ENCODE measurements at regions not wholly inside any gene's neighbourhood (a gene's known extent, or its start where the extent isn't known, plus 50 kb on each side); places are given as distances from the start of the nearest gene placed in this dataset.
"Not testable (repeated sequence)": the region's sequence is repeated elsewhere in the genome, so short reads cannot be mapped to it uniquely, and the experiment has no call there.

- DNase-seq: no peak
Measured at GRCh38 chr17:74128456-74129211, 74.8 kb upstream of the RPL38 start.

GRCh38 chr17:74129800-74130199 lies 73.7 kb upstream of the RPL38 start:
- not testable (repeated sequence) for DNase-seq

GRCh38 chr17:74130276-74130675 lies 73.2 kb upstream of the RPL38 start:
- DNase-seq: no peak

- DNase-seq: no peak
Measured at GRCh38 chr17:74130841-74131240, 72.6 kb upstream of the RPL38 start.

- DNase-seq: no peak
Measured at GRCh38 chr17:74132354-74132753, 71.1 kb upstream of the RPL38 start.

- no peak for DNase-seq
Measured at GRCh38 chr17:74133740-74134139, 69.7 kb upstream of the RPL38 start.

GRCh38 chr17:74134234-74134633 lies 69.2 kb upstream of the RPL38 start:
- not testable (repeated sequence) for DNase-seq

GRCh38 chr17:74134991-74135390 lies 68.5 kb upstream of the RPL38 start:
- DNase-seq: no peak

GRCh38 chr17:74135391-74136167 lies 67.9 kb upstream of the RPL38 start:
- DNase-seq: no peak

- no peak for DNase-seq
Measured at GRCh38 chr17:74137416-74137815, 66.1 kb upstream of the RPL38 start.

GRCh38 chr17:74139120-74139519 lies 64.4 kb upstream of the RPL38 start:
- DNase-seq: no peak

- DNase-seq: no peak
Measured at GRCh38 chr17:74140282-74140681, 63.2 kb upstream of the RPL38 start.

- DNase-seq: no peak
Measured at GRCh38 chr17:74141612-74142011, 61.9 kb upstream of the RPL38 start.

GRCh38 chr17:74143318-74143717 lies 60.2 kb upstream of the RPL38 start:
- not testable (repeated sequence) for DNase-seq

GRCh38 chr17:74145756-74146155 lies 57.7 kb upstream of the RPL38 start:
- DNase-seq: no peak

GRCh38 chr17:74146196-74146595 lies 57.3 kb upstream of the RPL38 start:
- no peak for DNase-seq

- no peak for DNase-seq
Measured at GRCh38 chr17:74147056-74147835, 56.2 kb upstream of the RPL38 start.

- DNase-seq: no peak
Measured at GRCh38 chr17:74147966-74148365, 55.5 kb upstream of the RPL38 start.

- no peak for DNase-seq
Measured at GRCh38 chr17:74148446-74148845, 55.0 kb upstream of the RPL38 start.

- DNase-seq: no peak
Measured at GRCh38 chr17:74148901-74149596, 54.4 kb upstream of the RPL38 start.

- DNase-seq: no peak
Measured at GRCh38 chr17:74149597-74150427, 53.7 kb upstream of the RPL38 start.

Measured in right hindlimb (tissue), 1 donor.